ENCODE measurements at regions not wholly inside any gene's neighbourhood (a gene's known extent, or its start where the extent isn't known, plus 50 kb on each side); places are given as distances from the start of the nearest gene placed in this dataset.
"Not testable (repeated sequence)": the region's sequence is repeated elsewhere in the genome, so short reads cannot be mapped to it uniquely, and the experiment has no call there.

GRCh38 chr1:173341971-173342370 lies 134.8 kb upstream of the TNFSF4 start:
- no peak for DNase-seq (ENCODE audit: low read depth in 2 of 2)

GRCh38 chr1:173342736-173343135 lies 134.4 kb upstream of the PRDX6 start:
- no peak for DNase-seq (ENCODE audit: low read depth in 2 of 2)

GRCh38 chr1:173344034-173344743 lies 132.9 kb upstream of the PRDX6 start:
- no peak for DNase-seq (ENCODE audit: low read depth in 2 of 2)

GRCh38 chr1:173347282-173347818 lies 129.8 kb upstream of the PRDX6 start:
- DNase-seq (ENCODE audit: low read depth in 2 of 2): no peak

GRCh38 chr1:173352635-173353034 lies 124.5 kb upstream of the PRDX6 start:
- not testable (repeated sequence) for DNase-seq (ENCODE audit: low read depth in 2 of 2)

- no peak for DNase-seq (ENCODE audit: low read depth in 2 of 2)
Measured at GRCh38 chr1:173353350-173353749, 123.8 kb upstream of the PRDX6 start.

- no peak for DNase-seq (ENCODE audit: low read depth in 2 of 2)
Measured at GRCh38 chr1:173354937-173355280, 122.2 kb upstream of the PRDX6 start.

- no peak for DNase-seq (ENCODE audit: low read depth in 2 of 2)
Measured at GRCh38 chr1:173355281-173356031, 121.7 kb upstream of the PRDX6 start.

GRCh38 chr1:173356191-173356762 lies 120.9 kb upstream of the PRDX6 start:
- DNase-seq (ENCODE audit: low read depth in 2 of 2): no peak

GRCh38 chr1:173360487-173361063 lies 116.6 kb upstream of the PRDX6 start:
- no peak for DNase-seq (ENCODE audit: low read depth in 2 of 2)

GRCh38 chr1:173362543-173362942 lies 114.6 kb upstream of the PRDX6 start:
- no peak for DNase-seq (ENCODE audit: low read depth in 2 of 2)

GRCh38 chr1:173364827-173365226 lies 112.3 kb upstream of the PRDX6 start:
- DNase-seq (ENCODE audit: low read depth in 2 of 2): no peak

GRCh38 chr1:173365341-173365740 lies 111.8 kb upstream of the PRDX6 start:
- no peak for DNase-seq (ENCODE audit: low read depth in 2 of 2)

GRCh38 chr1:173367136-173367535 lies 110.0 kb upstream of the PRDX6 start:
- DNase-seq (ENCODE audit: low read depth in 2 of 2): no peak

- DNase-seq (ENCODE audit: low read depth in 2 of 2): peak in 1 of 2 donors; percentile 49
Measured at GRCh38 chr1:173370586-173370985, 106.5 kb upstream of the PRDX6 start.

GRCh38 chr1:173376065-173376464 lies 101.1 kb upstream of the PRDX6 start:
- not testable (repeated sequence) for DNase-seq (ENCODE audit: low read depth in 2 of 2)

GRCh38 chr1:173377266-173377665 lies 99.9 kb upstream of the PRDX6 start:
- DNase-seq (ENCODE audit: low read depth in 2 of 2): no peak

GRCh38 chr1:173383351-173383750 lies 93.8 kb upstream of the PRDX6 start:
- DNase-seq (ENCODE audit: low read depth in 2 of 2): peak in 1 of 2 donors; percentile 4

- DNase-seq (ENCODE audit: low read depth in 2 of 2): no peak
Measured at GRCh38 chr1:173388352-173388751, 88.8 kb upstream of the PRDX6 start.

GRCh38 chr1:173392895-173393658 lies 84.1 kb upstream of the PRDX6 start:
- peak; percentile 82 to 89 for DNase-seq (ENCODE audit: low read depth in 2 of 2)

- peak; percentile 28 to 78 for DNase-seq (ENCODE audit: low read depth in 2 of 2)
Measured at GRCh38 chr1:173393659-173394000, 83.5 kb upstream of the PRDX6 start.

All from lung microvascular endothelial cell (primary cell).